HG02571 (cell line): ENCODE measurements at regions not wholly inside any gene's neighbourhood (a gene's known extent, or its start where the extent isn't known, plus 50 kb on each side); places are given as distances from the start of the nearest gene placed in this dataset.

Experiments used
- ATAC-seq: cut with Tn5 transposase; IDR thresholded peaks from one replicate; pipeline ENCODE4 v1.9.1; 2021; ENCODE audit warnings: mild to moderate bottlenecking, moderate library complexity; ENCODE audit not compliant: unreplicated experiment

DNA sequence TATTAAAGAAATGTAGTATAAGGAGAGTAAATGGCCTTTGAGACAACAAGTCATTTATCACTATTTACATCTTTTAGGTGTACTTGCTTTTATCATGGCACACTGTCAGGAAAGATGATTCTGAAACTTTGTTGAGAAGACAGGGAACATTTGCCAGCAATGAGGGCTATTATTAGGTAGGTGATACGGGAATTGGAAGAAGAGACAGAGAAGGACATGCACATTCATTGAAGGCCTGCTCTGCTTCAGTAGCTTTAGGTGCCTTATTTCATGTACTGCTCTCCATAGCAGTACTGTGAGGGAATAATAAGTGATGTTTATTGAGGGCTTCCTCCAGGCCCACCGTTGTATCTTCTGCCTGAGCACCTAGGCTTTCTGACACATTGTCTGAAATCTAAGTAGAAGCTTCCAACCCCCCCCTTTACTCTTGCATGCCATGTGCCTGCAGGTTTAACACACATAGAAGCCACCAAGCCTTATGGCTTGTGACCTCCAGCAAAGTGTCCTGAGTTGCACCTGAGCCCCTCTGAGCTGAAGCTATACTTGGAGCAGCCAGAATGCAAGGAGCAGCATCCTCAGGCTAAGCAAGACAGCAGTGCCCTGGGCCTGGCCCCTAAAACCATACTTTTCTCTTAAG is 275.2 kb upstream of the VLDLR start:
- no peak for ATAC-seq

DNA sequence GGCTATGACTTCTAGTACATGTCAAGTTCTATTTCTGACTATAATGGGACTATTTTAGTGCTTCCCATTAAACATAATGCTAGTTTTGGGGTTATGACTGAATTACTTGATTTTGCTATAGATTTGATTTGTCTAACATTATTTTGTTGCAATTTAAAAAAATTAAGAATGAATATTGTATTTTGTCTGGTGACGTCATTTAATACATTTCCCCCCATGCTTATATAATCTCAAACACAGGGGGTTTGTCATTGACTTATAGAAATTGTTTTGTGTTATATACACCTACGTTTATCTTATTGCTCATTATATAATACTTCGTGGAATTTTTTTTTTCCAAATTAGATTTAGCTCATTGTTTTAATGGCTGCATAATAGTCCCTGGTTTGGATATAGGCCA is 270.3 kb upstream of the VLDLR start:
- ATAC-seq, result no peak

DNA sequence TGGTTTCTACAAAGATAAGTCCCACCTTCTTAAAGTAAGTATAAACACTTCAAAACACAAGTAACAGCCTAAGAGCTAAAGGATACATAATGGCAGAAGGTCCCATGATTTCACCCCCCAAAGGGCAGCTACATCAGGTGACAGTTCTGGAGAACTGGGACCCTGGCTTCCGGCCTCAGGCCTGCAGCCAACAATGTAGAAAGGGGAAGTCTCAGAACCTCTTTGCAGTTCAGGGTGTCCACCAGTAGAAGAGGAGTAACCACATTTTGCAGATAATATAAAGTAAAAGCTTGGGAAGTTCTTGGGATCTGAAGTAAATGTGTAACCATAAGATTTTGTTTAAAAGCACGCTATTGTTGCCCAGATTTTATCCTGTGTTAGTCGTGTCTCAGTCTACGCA is 267.4 kb upstream of the VLDLR start:
- no peak for ATAC-seq

DNA sequence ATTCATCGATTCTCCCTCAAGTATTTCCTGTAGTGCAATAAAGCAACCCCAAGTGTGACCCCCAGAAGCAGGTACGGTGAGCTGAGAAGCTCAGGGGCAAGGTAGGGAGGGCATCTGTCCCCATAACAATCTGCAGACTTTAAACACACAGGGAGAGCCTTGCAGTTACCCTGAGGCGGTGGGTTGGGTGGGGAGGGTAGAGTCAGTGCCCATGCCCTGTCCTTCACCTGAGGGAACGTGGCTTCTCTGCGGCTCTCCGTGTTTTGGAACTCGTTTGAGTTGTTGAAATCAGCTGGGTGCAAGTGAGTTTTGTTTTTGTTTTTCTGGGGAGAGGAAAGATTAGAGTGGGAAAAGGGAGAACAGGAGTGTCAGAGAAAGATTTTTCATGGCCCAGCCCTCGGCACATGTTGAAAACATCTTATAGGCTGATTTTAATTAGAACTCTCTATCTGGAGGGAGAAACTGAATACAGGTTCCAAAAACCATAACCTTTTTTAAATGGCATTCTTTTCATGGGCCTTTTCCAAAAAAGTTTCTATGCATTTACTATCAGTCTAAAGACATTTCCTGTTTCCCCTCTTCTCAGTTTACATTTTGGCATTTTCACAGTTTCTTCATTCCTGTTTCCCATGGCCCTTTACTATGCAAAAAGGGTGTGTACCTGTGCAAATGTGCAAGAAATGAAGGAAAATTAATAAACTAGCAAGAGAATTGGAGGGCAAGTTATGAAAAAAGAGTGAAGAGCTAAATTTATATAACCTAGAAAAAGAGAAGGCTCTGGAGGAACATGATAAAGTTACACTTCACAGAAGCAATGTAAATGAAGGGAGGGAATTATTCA is 266.5 kb upstream of the VLDLR start:
- ATAC-seq, result no peak

DNA sequence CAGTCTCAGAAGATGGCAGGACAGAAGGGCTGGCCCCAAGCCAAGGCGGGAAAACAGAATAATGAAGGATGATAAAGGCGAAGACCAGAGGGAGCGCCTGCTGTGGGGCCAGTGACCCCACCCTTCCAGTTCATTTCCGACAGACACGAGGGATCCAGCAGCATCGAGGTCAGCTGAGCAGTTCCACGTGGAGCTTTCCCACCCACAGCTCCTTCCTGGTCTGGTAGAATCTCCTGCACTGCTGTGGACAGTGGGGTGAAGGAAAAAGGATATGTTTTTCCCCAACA is 265.9 kb upstream of the VLDLR start:
- ATAC-seq, result no peak

DNA sequence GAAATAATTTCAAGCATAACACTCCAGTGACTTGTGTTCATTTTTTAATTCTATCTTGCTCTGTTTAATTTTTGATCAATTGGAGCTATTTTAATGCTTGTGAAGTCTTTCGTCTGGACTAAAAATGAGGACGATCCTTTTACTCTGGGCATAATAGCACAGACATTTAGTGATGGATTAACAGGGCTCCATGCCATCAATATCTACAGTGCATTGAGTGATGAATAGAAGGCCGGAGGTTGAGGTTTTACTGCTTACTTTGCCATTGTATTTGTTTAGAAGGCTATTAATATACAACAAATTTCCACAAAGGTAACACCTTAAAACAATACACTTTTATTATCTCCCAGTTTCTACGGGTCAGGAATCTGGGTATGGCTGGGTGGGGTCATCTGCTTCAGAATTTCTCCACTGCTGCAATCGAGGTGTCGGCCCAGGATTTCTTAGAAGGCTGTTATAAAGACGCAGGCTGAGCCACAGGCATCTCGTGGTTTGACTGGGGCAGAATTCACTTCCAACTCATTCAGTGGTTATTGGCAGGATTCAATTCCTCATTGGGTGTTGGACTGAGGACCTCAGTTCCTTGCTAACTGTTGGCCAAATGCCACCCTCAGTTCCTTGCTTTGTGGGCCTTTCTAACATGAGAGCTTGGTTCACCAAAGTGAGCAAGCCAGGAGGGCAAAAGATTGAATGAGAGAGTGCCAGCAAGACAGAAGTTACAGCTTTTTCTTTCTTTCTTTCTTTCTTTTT is 265.4 kb upstream of the VLDLR start:
- ATAC-seq, result no peak

DNA sequence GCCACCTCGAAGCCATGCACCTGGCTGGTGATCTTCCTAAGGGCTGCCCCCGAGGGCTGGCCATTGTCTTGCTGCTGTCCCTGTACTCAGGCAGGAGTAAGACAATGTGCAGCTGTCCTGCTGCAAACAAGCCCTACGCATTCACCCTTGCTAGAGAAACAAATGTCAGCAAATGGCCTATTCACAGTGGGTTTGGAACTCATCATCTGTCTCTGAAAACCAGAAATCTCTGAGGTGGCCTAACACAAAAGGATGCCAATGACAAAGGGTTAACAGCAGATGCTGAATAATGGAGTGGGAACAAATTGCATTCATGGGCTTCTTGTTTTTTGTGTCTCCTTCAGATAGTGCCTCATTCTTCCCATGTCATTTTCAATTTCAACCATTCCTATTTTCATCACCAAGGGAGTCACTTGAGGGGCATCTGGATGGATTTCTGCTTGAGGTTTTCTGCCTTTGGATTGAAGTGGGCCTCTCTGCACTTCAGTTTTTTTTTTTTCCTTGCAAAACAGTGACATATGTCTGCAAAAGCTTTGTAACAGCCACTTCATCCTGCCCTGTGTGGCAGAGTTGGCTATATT is 261.6 kb upstream of the VLDLR start:
- no peak for ATAC-seq

DNA sequence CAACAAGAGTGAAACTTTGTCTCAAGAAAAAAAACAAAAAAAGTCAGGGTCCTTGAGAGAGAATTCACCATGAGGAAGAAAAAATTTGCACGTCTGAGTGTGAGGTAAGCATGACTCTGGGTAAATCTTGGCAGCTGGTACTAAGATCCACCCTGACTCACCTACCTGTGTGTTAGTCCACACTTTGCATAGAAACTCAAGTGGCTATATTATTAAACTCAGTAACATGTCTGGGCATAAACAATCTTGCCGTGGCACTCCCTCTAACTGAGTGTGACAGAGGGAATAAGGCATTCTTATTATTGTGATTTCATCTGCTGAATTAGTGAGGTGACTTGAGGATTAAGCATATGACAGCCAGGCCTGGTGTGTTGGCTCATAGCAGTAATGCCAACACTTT is 259.4 kb upstream of the VLDLR start:
- no peak for ATAC-seq

DNA sequence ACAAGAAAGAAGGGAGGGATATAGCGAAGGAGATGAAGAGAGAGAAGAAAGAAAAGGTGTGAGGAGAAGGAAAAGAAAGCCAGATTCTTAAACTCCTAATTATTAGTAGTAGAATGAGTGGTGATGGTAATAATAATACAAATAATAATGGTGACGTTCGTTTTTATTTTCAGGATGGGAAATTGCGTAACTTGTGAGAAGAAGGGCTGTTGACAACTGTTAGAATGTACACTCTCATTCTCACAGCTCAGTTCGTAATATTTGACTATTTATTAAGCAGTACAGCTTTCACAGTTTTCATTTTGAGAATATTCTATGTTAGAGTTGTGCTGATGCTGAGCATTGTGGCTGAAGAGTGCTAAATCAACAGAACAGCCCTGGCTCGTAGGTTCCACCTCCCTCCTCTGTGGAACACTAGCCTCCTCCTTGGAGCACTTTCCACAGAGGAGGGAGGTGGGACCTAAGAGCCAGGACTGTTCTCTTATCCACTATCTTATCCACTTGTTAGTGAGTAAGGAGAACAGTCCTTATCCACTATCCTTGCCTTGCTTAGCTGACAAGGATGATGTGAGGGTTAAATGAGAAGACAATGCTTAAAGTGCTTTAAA is 258.3 kb upstream of the VLDLR start:
- no peak for ATAC-seq

DNA sequence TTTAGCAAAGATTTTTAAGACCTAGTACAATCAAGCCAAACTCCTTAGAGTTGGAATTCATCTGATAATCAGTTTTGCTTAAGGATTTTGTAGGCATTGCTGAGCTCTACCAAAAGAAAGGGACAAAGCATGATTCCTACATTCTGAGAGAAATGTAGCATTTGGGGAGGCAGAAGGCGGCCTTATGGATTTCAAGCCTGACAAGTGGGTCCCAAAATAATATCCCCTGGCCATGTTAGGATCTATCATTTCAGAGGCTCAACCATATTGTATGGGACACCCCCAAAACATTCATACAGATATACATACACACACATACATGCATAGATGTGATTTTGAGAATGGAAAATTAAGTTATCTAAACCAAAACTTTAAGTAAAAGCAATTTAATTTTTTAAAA is 257.8 kb upstream of the VLDLR start:
- no peak for ATAC-seq

DNA sequence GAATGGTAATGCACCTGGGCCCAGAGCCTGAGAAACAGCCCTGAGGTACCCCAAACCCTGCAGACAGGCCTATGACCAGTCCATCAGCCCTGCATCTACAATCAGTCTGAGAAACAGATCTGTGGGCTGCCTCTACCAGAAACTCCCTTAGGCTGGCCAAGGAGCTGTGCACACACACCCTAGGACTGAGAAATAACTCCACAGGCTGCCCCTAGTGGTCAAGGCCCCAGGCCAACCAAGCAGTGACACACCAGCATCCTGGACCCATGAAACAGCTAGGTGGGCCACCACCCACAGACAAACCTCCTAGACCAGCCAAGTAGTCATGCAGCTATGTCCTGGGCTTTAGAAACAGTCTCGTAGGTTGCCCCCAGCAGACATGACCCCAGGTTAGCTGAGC is 253.6 kb upstream of the VLDLR start:
- ATAC-seq, result no peak

DNA sequence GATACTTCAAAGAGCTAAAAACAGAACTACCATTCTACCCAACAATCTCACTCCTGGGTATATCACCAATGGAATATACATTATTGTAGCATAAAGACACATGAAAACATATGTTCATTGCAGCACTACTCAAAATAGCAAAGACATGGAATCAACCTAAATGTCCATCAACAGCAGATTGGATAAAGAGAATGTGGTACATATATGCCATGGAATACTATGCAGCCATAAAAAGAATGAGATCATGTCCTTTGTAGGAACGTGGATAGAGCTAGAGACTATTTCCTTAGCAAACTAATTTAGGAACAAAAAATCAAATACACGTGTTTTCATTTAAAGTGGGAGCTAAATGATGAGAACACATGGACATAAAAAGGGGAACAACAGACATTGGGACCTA is 247.9 kb upstream of the VLDLR start:
- ATAC-seq, result no peak

DNA sequence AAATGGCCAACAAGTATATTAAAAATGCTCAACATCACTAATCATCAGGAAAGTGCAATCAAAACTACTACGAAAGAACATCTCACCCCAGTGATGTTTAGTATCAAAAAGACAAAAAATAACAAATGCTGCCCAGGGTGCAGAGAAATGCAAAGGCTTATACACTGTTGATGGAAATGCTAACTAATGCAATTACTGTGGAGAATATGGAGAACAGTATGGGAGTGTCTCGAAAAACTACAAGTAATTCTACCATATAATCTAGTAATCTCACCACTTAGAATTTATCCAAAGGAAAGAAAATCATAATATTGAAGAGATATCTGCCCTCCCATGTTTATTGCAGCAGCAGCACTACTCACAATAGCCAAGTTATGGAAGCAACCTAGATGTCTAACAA is 246.5 kb upstream of the VLDLR start:
- ATAC-seq, result no peak

DNA sequence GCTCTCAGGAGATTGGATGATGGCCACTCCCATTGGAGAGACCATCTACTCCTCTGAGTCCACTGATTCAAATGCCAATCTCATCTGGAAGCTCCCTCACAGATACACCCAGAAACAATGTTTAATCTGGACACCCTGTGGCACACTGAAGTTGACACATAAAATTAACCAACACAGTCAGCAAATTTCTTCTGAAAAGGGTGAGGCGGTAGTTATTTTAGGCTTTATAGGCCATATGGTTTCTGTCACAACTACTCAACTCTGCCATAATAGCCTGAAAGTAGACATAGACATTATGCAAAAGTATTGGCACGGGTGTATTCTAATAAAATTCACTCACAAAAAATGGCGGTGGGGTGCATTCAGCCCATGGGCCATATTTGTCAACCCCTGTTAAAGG is 244.5 kb upstream of the VLDLR start:
- no peak for ATAC-seq

DNA sequence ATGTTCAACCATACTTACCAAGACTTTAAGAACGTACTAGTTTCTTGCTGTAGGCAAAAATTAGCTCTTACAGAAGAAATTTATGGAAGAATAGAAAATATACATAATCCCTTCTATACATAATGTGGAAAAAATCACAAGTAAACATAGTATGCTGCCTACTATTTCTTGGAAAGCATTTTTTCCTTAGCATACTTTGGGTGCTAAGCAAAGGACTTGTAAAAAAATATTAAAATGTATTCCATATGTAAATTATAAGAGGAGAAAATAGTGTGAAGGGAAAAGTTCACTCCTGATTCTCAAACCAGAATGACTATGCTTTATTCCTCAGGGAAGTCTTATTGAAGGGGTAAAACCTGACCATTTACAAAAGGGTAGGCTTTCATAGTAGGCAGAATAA is 243.8 kb upstream of the VLDLR start:
- ATAC-seq, result no peak

DNA sequence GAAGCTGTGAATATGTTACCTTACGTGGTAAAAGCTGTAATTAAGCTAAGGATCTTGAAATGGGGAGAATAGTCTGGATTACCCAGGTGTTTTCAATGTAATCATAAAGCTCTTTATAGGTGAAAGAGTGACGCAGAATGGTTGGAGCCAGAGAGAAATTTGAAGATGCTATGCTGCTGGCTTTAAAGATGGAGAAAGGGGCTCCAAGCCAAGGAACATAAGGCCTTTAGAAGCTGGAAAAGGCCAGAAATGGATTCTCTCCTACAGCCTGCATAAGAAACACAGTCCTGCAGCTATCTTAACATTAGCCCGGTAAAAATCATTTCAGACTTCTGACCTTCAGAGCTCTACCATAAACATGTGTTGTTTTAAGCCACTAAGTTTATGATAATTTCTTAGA is 243.3 kb upstream of the VLDLR start:
- no peak for ATAC-seq

DNA sequence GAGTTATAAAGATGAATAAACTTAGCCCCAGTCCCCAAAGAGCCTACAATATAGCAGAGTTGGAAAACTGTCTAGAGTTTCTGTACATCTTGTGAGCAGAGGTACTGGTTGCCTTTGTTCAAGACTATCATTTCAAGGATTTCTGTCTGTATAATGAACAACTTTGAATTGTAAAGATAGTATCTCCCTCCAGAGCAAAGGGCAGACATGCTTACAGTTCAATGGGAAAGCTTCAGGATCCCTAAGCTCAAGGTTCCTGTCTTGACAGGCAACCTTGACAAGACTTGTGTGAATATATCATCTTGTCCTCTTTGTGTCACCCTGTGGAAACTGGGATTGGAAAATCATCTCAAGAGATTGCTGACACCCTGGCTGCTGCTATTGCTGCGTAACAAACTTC is 242.8 kb upstream of the VLDLR start:
- ATAC-seq, result no peak

DNA sequence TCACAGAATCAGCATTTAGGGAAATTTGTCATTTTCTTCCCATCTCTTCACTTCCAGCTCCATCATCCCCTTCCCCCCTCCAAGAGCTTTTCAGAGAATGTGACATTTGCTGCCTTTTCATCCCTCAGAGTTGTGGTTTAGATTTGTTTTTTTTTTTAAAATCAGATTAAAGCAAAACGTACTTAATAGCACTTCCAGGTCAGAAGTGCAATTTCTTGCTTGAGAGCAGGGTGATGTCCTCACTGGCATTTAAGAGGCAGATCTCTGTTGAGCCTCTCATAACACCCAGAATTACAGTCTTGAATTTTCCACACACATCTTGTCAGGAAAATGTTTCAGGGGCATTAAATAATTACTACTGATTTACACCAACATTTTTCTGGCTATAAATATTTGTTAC is 236.8 kb upstream of the VLDLR start:
- ATAC-seq, result no peak

DNA sequence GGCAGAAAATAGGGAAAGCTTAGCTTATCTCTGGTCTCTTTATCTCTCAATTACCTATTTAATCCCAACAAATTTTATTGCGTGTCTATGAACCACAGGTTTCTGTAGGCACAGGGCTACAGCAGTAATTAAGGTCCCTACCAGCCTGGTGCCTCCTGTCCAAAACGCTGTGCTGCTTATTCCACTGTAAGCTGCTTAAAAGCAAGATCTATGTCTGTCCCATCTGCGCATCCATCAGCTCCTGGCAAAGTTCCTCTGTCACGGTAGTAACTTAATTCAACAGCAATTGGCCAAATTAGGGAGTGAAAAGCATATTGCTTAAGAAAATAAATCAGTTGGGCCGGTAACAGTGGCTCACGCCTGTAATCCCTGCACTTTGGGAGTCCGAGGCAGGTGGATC is 235.8 kb upstream of the VLDLR start:
- no peak for ATAC-seq

DNA sequence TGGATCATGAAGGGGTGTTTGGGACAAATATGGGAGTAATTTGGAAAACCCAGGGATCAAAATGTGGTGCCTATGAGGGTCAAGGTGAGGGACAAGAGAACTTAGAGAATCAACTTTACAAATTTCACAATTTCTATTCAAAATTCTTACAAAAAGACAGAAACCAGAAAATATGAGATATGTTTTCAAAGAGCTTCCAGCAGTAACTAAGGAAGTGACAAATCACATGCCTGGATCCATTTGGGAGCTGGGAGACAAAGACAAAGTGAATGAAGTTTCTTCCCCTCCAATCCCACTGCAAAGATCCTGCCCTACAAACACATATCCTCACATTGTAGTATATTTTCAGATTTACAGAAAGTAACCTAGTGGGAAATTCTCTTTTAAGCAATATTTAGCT is 235.0 kb upstream of the VLDLR start:
- ATAC-seq, result no peak

DNA sequence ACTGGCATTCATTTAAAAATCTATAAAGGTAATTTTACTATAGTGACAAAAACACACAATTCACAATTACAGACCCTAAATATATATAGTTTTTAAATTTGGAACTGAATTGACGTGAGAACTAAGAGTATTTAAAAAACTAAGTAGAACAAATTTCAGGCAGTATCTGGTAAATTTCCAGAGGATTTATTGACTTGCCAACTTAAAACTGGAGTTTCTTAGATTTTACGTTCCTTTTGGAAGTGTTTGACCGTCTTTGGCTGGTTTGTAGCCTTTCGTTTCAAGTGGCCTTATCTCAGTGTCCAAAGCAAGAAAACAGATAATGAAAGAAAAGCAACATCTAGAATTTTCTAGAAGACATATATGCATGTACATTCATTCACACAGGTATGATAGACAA is 234.4 kb upstream of the VLDLR start:
- ATAC-seq, result no peak

DNA sequence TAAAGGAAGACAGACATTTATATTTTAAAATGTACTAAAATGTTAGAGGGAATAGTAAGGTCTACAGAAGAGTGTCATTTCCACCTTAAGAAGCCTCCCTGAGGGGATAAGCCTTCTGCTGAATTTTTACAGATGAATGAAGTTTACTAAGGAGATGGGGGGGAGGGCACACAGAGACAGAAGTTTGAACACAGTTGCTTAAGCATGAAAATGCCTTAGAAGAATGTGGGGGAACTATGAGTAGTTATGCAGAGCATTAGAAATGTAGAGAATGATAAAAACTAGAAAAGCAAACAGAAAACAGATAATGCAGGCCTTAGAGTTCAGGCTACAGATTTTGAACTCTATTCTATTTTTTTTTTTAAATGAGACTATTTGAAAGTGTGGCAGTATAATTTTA is 232.2 kb upstream of the VLDLR start:
- ATAC-seq, result no peak
